WERI-Rb-1 (cell line): ENCODE measurements at regions not wholly inside any gene's neighbourhood (a gene's known extent, or its start where the extent isn't known, plus 50 kb on each side); places are given as distances from the start of the nearest gene placed in this dataset.

Source experiments
- DNase-seq: peaks from one replicate; pipeline ENCODE4 v3.0.0-alpha.2; 2020
- H3K27ac ChIP-seq: fragments of 250-450 bp; sonication (Bioruptor Pico); 2 replicates; pipeline ENCODE4 v1.5.1; 2020; ENCODE audit warnings: mild to moderate bottlenecking, moderate library complexity
- H3K27me3 ChIP-seq: fragments of 250-450 bp; sonication (Bioruptor Pico); 2 replicates; pipeline ENCODE4 v1.5.1; 2021; ENCODE audit warnings: mild to moderate bottlenecking, low read depth, moderate library complexity; ENCODE audit not compliant: insufficient read depth, severe bottlenecking
- H3K36me3 ChIP-seq: fragments of 250-450 bp; sonication (Bioruptor Pico); 2 replicates; pipeline ENCODE4 v1.5.1; 2020; ENCODE audit warnings: mild to moderate bottlenecking, moderate library complexity
- H3K4me3 ChIP-seq: 2 replicates; pipeline ENCODE4 v1.5.1; 2011; ENCODE audit warnings: low read depth, mild to moderate bottlenecking, control low read depth, low read length
- H3K9me3 ChIP-seq: fragments of 250-450 bp; sonication (Bioruptor Pico); 2 replicates; pipeline ENCODE4 v1.5.1; 2021; ENCODE audit warnings: mild to moderate bottlenecking, moderate library complexity; ENCODE audit not compliant: severe bottlenecking
- CTCF ChIP-seq: IDR thresholded peaks from 2 replicates; pipeline ENCODE4 v1.5.1; 2011; ENCODE audit warnings: low read depth, mild to moderate bottlenecking, control low read depth, inconsistent platforms, low read length

- no peak for DNase-seq
- no peaks in the 10 kb centered on the region for H3K27me3 ChIP-seq
- H3K9me3 ChIP-seq: no peaks in the 10 kb centered on the region
- H3K27ac ChIP-seq: no peak overlapping the region
- no peaks in the 10 kb centered on the region for H3K36me3 ChIP-seq
- H3K4me3 ChIP-seq: no peak overlapping the region
- TF ChIP-seq CTCF: no peak
Measured at GRCh38 chr10:128609460-128609859, 483.2 kb upstream of the MKI67 start.

GRCh38 chr10:128610113-128610512 lies 483.9 kb upstream of the MKI67 start:
- Histone ChIP-seq H3K36me3 (no peaks in the 10 kb centered on the region), H3K27me3 (no peaks in the 10 kb centered on the region), H3K27ac (no peak overlapping the region), H3K4me3 (no peak overlapping the region), H3K9me3 (no peaks in the 10 kb centered on the region)
- no peak for DNase-seq
- no peak for TF ChIP-seq CTCF

- no peaks in the 10 kb centered on the region for H3K36me3 ChIP-seq
- no peaks in the 10 kb centered on the region for H3K9me3 ChIP-seq
- DNase-seq: no peak
- TF ChIP-seq CTCF: no peak
- no peak overlapping the region for H3K27ac ChIP-seq
- H3K27me3 ChIP-seq: no peaks in the 10 kb centered on the region
- no peak overlapping the region for H3K4me3 ChIP-seq
Measured at GRCh38 chr10:128612195-128612594, 486.0 kb upstream of the MKI67 start.

- no peaks in the 10 kb centered on the region for H3K36me3 ChIP-seq
- no peaks in the 10 kb centered on the region for H3K9me3 ChIP-seq
- H3K4me3 ChIP-seq: no peak overlapping the region
- no peaks in the 10 kb centered on the region for H3K27me3 ChIP-seq
- no peak for TF ChIP-seq CTCF
- DNase-seq: no peak
- no peak overlapping the region for H3K27ac ChIP-seq
Measured at GRCh38 chr10:128612631-128613030, 486.4 kb upstream of the MKI67 start.

- H3K36me3 ChIP-seq: no peaks in the 10 kb centered on the region
- no peak for TF ChIP-seq CTCF
- no peak overlapping the region for H3K4me3 ChIP-seq
- no peaks in the 10 kb centered on the region for H3K9me3 ChIP-seq
- H3K27ac ChIP-seq: no peak overlapping the region
- no peaks in the 10 kb centered on the region for H3K27me3 ChIP-seq
- no peak for DNase-seq
Measured at GRCh38 chr10:128614016-128614605, 487.9 kb upstream of the MKI67 start.
